ENCODE measurements at regions not wholly inside any gene's neighbourhood (a gene's known extent, or its start where the extent isn't known, plus 50 kb on each side); places are given as distances from the start of the nearest gene placed in this dataset.

- Histone ChIP-seq H3K9me1 (replicated peaks; ENCODE audit: control insufficient read depth, extremely low read depth, insufficient read depth, low read length) (no peaks in the 10 kb centered on the region), H3K27ac (ENCODE audit: insufficient read depth, low read depth, low read length) (no peak overlapping the region), H3K36me3 (ENCODE audit: control insufficient read depth in 2 of 2, extremely low read depth in 1 of 2, insufficient read depth in 2 of 2, low read length in 2 of 2) (no peaks in the 10 kb centered on the region), H3K9ac (replicated peaks; ENCODE audit: extremely low read depth, insufficient read depth, low read length) (no peak overlapping the region), H4K20me1 (replicated peaks; ENCODE audit: control insufficient read depth, extremely low read depth, insufficient read depth, low read length) (no peaks in the 10 kb centered on the region), H2AFZ (ENCODE audit: low read depth, low read length) (no peak overlapping the region), H3K4me2 (ENCODE audit: insufficient read depth, low read length) (no peak overlapping the region), H3K27me3 (ENCODE audit: control insufficient read depth in 2 of 2, insufficient read depth in 2 of 2, low read length in 2 of 2) (no peaks in the 10 kb centered on the region), H3K4me1 (ENCODE audit: control insufficient read depth, extremely low read depth, insufficient read depth, low read length) (no peaks in the 10 kb centered on the region), H3K9me3 (replicated peaks; ENCODE audit: control insufficient read depth, insufficient read depth, low read length) (peaks cover 2% of the 10 kb centered on the region), H3K4me3 (replicated peaks in 1 of 3; ENCODE audit: insufficient read depth in 1 of 3, low read depth in 1 of 3, low read length in 3 of 3) (no peak overlapping the region), H3K79me2 (ENCODE audit: control insufficient read depth, insufficient read depth, low read length) (no peaks in the 10 kb centered on the region)
- TF ChIP-seq JUN (IDR thresholded peaks at IDR 0.05; ENCODE audit: borderline replicate concordance, insufficient read depth, insufficient read length, low read depth) (no peak), CTCF (IDR thresholded peaks at IDR 0.05; ENCODE audit: extremely low read depth in 1 of 2, insufficient read depth in 1 of 2, low read depth in 1 of 2, low read length in 2 of 2) (no peak), EZH2 (IDR thresholded peaks at IDR 0.05; ENCODE audit: borderline replicate concordance, low read depth, low read length, severe bottlenecking) (no peak), FOS (IDR thresholded peaks at IDR 0.05; ENCODE audit: borderline replicate concordance, insufficient read depth, low read length) (no peak), MYC (IDR thresholded peaks at IDR 0.05; ENCODE audit: low read depth, low read length) (no peak), GATA2 (IDR thresholded peaks at IDR 0.05; ENCODE audit: insufficient read depth, insufficient read length, low read depth, low read length) (no peak)
- BruUV-seq (replicated peaks): no TSS peak
- CTCF ChIA-PET: no interaction called here
- no peak for DNase-seq (ENCODE audit: low read depth, low spot score)
- no peak for FAIRE-seq
- POLR2A ChIA-PET: no interaction called here
- dilution Hi-C loops (cut with MboI; ENCODE audit: extremely low pct_ligation_motif_present, low sequenced_read_pairs): no loop called here
- intact Hi-C loops (cut with micrococcal nuclease): no loop called here
Observed at GRCh38 chr2:117396161-117396560, 418.3 kb upstream of the DDX18 start.

GRCh38 chr2:117401582-117401981, 412.9 kb upstream of the DDX18 start:
- intact Hi-C loops (cut with micrococcal nuclease): no loop called here
- no peak for FAIRE-seq

More at GRCh38 chr2:117401582-117401981, 412.9 kb upstream of the DDX18 start:
- Histone ChIP-seq H3K4me2 (ENCODE audit: insufficient read depth, low read length) (no peak overlapping the region), H3K27ac (ENCODE audit: insufficient read depth, low read depth, low read length) (no peak overlapping the region), H4K20me1 (replicated peaks; ENCODE audit: control insufficient read depth, extremely low read depth, insufficient read depth, low read length) (no peaks in the 10 kb centered on the region), H3K9me1 (replicated peaks; ENCODE audit: control insufficient read depth, extremely low read depth, insufficient read depth, low read length) (no peaks in the 10 kb centered on the region), H3K27me3 (ENCODE audit: control insufficient read depth in 2 of 2, insufficient read depth in 2 of 2, low read length in 2 of 2) (no peaks in the 10 kb centered on the region), H3K9me3 (replicated peaks; ENCODE audit: control insufficient read depth, insufficient read depth, low read length) (no peaks in the 10 kb centered on the region), H2AFZ (ENCODE audit: low read depth, low read length) (no peak overlapping the region), H3K79me2 (ENCODE audit: control insufficient read depth, insufficient read depth, low read length) (no peaks in the 10 kb centered on the region), H3K4me3 (replicated peaks in 1 of 3; ENCODE audit: insufficient read depth in 1 of 3, low read depth in 1 of 3, low read length in 3 of 3) (no peak overlapping the region), H3K36me3 (ENCODE audit: control insufficient read depth in 2 of 2, extremely low read depth in 1 of 2, insufficient read depth in 2 of 2, low read length in 2 of 2) (no peaks in the 10 kb centered on the region), H3K9ac (replicated peaks; ENCODE audit: extremely low read depth, insufficient read depth, low read length) (no peak overlapping the region), H3K4me1 (ENCODE audit: control insufficient read depth, extremely low read depth, insufficient read depth, low read length) (no peaks in the 10 kb centered on the region)
- ChIA-PET POLR2A (no interaction called here), CTCF (no interaction called here)
- TF ChIP-seq MAX (IDR thresholded peaks at IDR 0.05; ENCODE audit: insufficient read depth, insufficient read length): no peak
- dilution Hi-C loops (cut with MboI; ENCODE audit: extremely low pct_ligation_motif_present, low sequenced_read_pairs): no loop called here
- no peak for DNase-seq (ENCODE audit: low read depth, low spot score)
- BruUV-seq (replicated peaks): no TSS peak
